GM23248 (cell line): ENCODE measurements at regions not wholly inside any gene's neighbourhood (a gene's known extent, or its start where the extent isn't known, plus 50 kb on each side); places are given as distances from the start of the nearest gene placed in this dataset.

Experiments
- EZH2 ChIP-seq: fragments of 200-600 bp; sonication (generic); IDR thresholded peaks from 2 replicates; pipeline ENCODE4 v1.6.1; 2018; ENCODE audit warnings: antibody characterized with exemption, mild to moderate bottlenecking; ENCODE audit not compliant: insufficient read depth, poor library complexity, severe bottlenecking
- EZH2phosphoT487 ChIP-seq: fragments of 200-600 bp; sonication (generic); IDR thresholded peaks from 2 replicates; pipeline ENCODE4 v1.6.1; 2018; ENCODE audit warnings: antibody characterized with exemption, moderate library complexity, mild to moderate bottlenecking, low read depth; ENCODE audit not compliant: insufficient read depth

DNA sequence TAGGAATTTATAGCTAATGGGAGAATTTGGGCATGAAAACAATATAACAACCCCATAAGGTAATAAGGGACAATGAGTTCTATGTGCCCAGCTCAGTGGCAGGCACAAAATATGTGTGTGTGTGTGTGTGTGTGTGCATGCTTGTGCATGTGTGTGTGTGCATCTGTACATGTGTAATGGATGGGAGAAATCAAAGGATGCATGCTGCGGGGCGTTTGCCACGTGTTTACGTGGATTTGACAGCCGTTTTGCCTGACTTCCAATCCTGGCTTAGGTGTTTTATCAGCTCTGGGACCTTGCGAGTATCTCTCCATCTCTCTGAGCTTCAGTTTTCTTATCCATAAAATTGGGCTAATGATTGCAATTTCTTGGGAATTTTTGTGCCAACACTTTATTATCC lies 108.4 kb downstream of the IRX5 start:
- TF ChIP-seq EZH2 (no peak), EZH2phosphoT487 (no peak)
